ENCODE measurements at regions not wholly inside any gene's neighbourhood (a gene's known extent, or its start where the extent isn't known, plus 50 kb on each side); places are given as distances from the start of the nearest gene placed in this dataset.

DNA sequence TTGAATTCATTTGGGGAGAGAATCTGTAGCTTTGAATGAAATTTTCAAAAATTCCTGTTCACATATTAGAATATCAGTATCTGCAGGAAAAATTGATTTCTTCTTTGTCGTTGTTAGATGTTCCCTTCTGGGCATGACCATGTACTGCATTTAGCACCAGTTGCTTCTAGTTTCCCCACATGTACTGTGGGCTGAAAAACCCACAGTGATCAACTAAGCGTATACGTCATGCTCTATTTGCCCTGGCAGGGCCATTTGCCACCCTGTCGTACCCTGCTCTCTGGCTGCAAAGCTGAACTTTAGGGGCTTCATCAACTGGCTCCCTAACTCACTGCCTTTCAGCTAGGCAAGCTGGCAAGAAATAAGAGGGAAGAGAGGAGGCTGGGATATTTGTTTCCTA, 340.7 kb upstream of the TSHZ2 start:
- Histone ChIP-seq H3K9me3 (ENCODE audit: control extremely low read depth in 1 of 5, control insufficient read depth in 4 of 5, insufficient read depth in 2 of 5, low read depth in 1 of 5, low read length in 4 of 5) (peaks cover 0 to 5% (median 0%) of the 10 kb centered on the region in 5 experiments), H3K4me3 (ENCODE audit: control insufficient read depth in 1 of 7, extremely low read depth in 1 of 7, insufficient read depth in 4 of 7, low read depth in 2 of 7, low read length in 6 of 7) (no peak overlapping the region), H3K27me3 (replicated peaks in 2 of 5; ENCODE audit: control insufficient read depth in 4 of 5, insufficient read depth in 5 of 5, low read length in 4 of 5) (no peaks in the 10 kb centered on the region), H3K27ac (ENCODE audit: insufficient read depth in 1 of 2, low read depth in 1 of 2, low read length in 2 of 2, poor library complexity in 1 of 2, severe bottlenecking in 2 of 2) (no peak overlapping the region), H3K36me3 (ENCODE audit: control insufficient read depth in 4 of 4, insufficient read depth in 4 of 4, low read length in 3 of 4) (no peaks in the 10 kb centered on the region), H3K4me1 (ENCODE audit: control extremely low read depth in 1 of 4, control insufficient read depth in 4 of 4, insufficient read depth in 4 of 4, low read length in 3 of 4) (no peaks in the 10 kb centered on the region)
- DNase-seq: no peak
- 100% methylated on average over 2 of the region's 4 CpGs for WGBS (ENCODE audit: insufficient coverage)
- ChIA-PET CTCF (no interaction called here), POLR2A (no interaction called here)

DNA sequence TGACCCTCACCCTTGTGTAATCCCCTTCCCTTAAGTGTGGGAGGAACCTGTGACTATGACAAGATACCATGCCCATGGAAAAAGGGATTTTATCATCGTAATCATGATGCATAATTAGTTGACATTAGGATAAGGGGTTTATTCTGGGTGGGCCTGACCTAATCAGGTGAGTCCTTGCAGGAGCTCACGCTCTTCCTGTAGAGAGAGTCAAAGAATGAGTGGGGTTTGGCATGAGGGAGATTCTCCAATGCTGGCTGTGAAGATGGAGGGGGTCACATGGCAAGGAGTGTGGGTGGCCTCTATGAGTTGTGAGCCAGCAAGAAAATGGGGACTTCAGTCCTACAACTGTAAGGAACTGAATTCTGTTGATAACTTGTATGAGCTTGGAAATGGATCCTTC, 342.0 kb upstream of the TSHZ2 start:
- no peaks in the 10 kb centered on the region for H3K4me1 ChIP-seq (ENCODE audit: control extremely low read depth in 1 of 4, control insufficient read depth in 4 of 4, insufficient read depth in 4 of 4, low read length in 3 of 4)
- POLR2A ChIA-PET: no interaction called here
- H3K27me3 ChIP-seq (replicated peaks in 2 of 5; ENCODE audit: control insufficient read depth in 4 of 5, insufficient read depth in 5 of 5, low read length in 4 of 5): no peaks in the 10 kb centered on the region
- no peak overlapping the region for H3K27ac ChIP-seq (ENCODE audit: insufficient read depth in 1 of 2, low read depth in 1 of 2, low read length in 2 of 2, poor library complexity in 1 of 2, severe bottlenecking in 2 of 2)
- H3K4me3 ChIP-seq (ENCODE audit: control insufficient read depth in 1 of 7, extremely low read depth in 1 of 7, insufficient read depth in 4 of 7, low read depth in 2 of 7, low read length in 6 of 7): no peak overlapping the region
- 100% methylated on average over 1 of the region's 2 CpGs for WGBS (ENCODE audit: insufficient coverage)
- CTCF ChIA-PET: no interaction called here
- DNase-seq: no peak
- H3K9me3 ChIP-seq (ENCODE audit: control extremely low read depth in 1 of 5, control insufficient read depth in 4 of 5, insufficient read depth in 2 of 5, low read depth in 1 of 5, low read length in 4 of 5): peaks cover 0 to 5% (median 0%) of the 10 kb centered on the region in 5 experiments
- no peaks in the 10 kb centered on the region for H3K36me3 ChIP-seq (ENCODE audit: control insufficient read depth in 4 of 4, insufficient read depth in 4 of 4, low read length in 3 of 4)

DNA sequence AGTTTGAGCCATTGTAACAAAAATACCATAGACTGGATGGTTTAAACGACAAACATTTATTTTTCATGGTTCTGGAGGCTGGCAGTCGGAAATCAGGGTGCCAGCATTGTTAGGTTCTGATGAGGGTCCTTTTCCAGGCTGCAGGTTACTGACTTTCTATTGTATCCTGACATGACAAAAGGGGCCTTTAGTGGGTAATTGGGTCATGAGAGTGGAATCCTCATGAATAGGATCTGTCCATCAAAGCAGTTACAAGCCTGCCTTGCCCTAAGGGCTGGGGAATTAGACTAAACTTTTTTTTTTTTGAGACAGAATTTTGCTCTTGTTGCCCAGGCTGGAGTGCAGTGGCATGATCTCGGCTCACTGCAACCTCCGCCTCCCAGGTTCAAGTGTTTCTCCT, 347.9 kb upstream of the TSHZ2 start:
- Histone ChIP-seq H3K9me3 (ENCODE audit: control extremely low read depth in 1 of 5, control insufficient read depth in 4 of 5, insufficient read depth in 2 of 5, low read depth in 1 of 5, low read length in 4 of 5) (no peaks in the 10 kb centered on the region), H3K4me1 (ENCODE audit: control extremely low read depth in 1 of 4, control insufficient read depth in 4 of 4, insufficient read depth in 4 of 4, low read length in 3 of 4) (no peaks in the 10 kb centered on the region), H3K27me3 (replicated peaks in 2 of 5; ENCODE audit: control insufficient read depth in 4 of 5, insufficient read depth in 5 of 5, low read length in 4 of 5) (no peaks in the 10 kb centered on the region), H3K4me3 (ENCODE audit: control insufficient read depth in 1 of 7, extremely low read depth in 1 of 7, insufficient read depth in 4 of 7, low read depth in 2 of 7, low read length in 6 of 7) (no peak overlapping the region), H3K27ac (ENCODE audit: insufficient read depth in 1 of 2, low read depth in 1 of 2, low read length in 2 of 2, poor library complexity in 1 of 2, severe bottlenecking in 2 of 2) (no peak overlapping the region), H3K36me3 (ENCODE audit: control insufficient read depth in 4 of 4, insufficient read depth in 4 of 4, low read length in 3 of 4) (no peaks in the 10 kb centered on the region)
- 94% methylated on average over 3 of the region's 4 CpGs for WGBS (ENCODE audit: insufficient coverage)
- no peak for DNase-seq
- CTCF ChIA-PET: no interaction called here
- POLR2A ChIA-PET: no interaction called here

DNA sequence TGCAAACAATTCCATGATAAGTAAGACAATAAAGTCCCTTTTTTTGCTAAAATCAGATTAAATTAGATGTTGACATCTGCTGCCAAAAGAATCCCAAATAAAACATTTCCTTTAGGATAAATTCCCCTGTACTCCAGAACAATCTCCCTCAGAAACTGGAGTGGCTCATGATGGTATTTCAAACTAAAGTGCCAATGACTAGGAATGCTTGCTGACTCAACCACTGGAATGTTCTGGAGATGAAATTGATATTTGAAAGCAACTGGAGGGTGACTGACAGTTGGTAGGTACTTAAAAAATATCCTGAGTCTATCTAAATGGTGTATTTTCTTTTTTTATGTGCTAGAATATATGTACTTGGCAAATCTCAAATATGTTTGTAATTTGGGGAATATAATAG, 350.1 kb upstream of the TSHZ2 start:
- H3K4me1 ChIP-seq (ENCODE audit: control extremely low read depth in 1 of 4, control insufficient read depth in 4 of 4, insufficient read depth in 4 of 4, low read length in 3 of 4): no peaks in the 10 kb centered on the region
- H3K9me3 ChIP-seq (ENCODE audit: control extremely low read depth in 1 of 5, control insufficient read depth in 4 of 5, insufficient read depth in 2 of 5, low read depth in 1 of 5, low read length in 4 of 5): no peaks in the 10 kb centered on the region
- no peak overlapping the region for H3K4me3 ChIP-seq (ENCODE audit: control insufficient read depth in 1 of 7, extremely low read depth in 1 of 7, insufficient read depth in 4 of 7, low read depth in 2 of 7, low read length in 6 of 7)
- ChIA-PET CTCF (no interaction called here), POLR2A (no interaction called here)
- DNase-seq: no peak
- H3K36me3 ChIP-seq (ENCODE audit: control insufficient read depth in 4 of 4, insufficient read depth in 4 of 4, low read length in 3 of 4): no peaks in the 10 kb centered on the region
- H3K27me3 ChIP-seq (replicated peaks in 2 of 5; ENCODE audit: control insufficient read depth in 4 of 5, insufficient read depth in 5 of 5, low read length in 4 of 5): no peaks in the 10 kb centered on the region
- H3K27ac ChIP-seq (ENCODE audit: insufficient read depth in 1 of 2, low read depth in 1 of 2, low read length in 2 of 2, poor library complexity in 1 of 2, severe bottlenecking in 2 of 2): no peak overlapping the region

DNA sequence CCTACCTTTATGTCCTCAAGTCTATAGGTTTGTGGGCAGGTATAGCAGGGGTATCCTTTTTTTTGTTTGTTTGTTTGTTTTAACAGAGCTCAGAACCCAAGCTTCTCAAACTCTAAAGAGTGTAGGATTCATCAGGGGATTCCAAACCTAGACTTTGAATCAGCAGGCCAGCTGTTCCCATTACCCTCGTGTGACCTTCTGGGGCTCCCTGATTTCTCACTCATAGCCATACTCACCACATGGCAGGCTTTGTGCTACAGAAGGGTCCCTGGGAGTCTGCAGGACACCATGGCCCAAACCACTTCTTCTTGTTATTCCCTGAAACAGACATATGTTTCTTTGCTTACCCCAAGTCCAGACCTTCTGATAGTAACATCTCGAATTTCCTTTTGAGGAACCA, 350.8 kb upstream of the TSHZ2 start:
- DNase-seq: no peak
- CTCF ChIA-PET: no interaction called here
- Histone ChIP-seq H3K27me3 (replicated peaks in 2 of 5; ENCODE audit: control insufficient read depth in 4 of 5, insufficient read depth in 5 of 5, low read length in 4 of 5) (no peaks in the 10 kb centered on the region), H3K4me3 (ENCODE audit: control insufficient read depth in 1 of 7, extremely low read depth in 1 of 7, insufficient read depth in 4 of 7, low read depth in 2 of 7, low read length in 6 of 7) (no peak overlapping the region), H3K9me3 (ENCODE audit: control extremely low read depth in 1 of 5, control insufficient read depth in 4 of 5, insufficient read depth in 2 of 5, low read depth in 1 of 5, low read length in 4 of 5) (no peaks in the 10 kb centered on the region), H3K36me3 (ENCODE audit: control insufficient read depth in 4 of 4, insufficient read depth in 4 of 4, low read length in 3 of 4) (no peaks in the 10 kb centered on the region), H3K4me1 (ENCODE audit: control extremely low read depth in 1 of 4, control insufficient read depth in 4 of 4, insufficient read depth in 4 of 4, low read length in 3 of 4) (no peaks in the 10 kb centered on the region), H3K27ac (ENCODE audit: insufficient read depth in 1 of 2, low read depth in 1 of 2, low read length in 2 of 2, poor library complexity in 1 of 2, severe bottlenecking in 2 of 2) (no peak overlapping the region)
- WGBS (ENCODE audit: insufficient coverage): 89% methylated on average over 2 of the region's 2 CpGs
- POLR2A ChIA-PET: interaction anchor here (0.7 kb wide), 1 partner anchor 1835 kb away, joined by 9 read pairs; no protein-coding TSS in a partner anchor

DNA sequence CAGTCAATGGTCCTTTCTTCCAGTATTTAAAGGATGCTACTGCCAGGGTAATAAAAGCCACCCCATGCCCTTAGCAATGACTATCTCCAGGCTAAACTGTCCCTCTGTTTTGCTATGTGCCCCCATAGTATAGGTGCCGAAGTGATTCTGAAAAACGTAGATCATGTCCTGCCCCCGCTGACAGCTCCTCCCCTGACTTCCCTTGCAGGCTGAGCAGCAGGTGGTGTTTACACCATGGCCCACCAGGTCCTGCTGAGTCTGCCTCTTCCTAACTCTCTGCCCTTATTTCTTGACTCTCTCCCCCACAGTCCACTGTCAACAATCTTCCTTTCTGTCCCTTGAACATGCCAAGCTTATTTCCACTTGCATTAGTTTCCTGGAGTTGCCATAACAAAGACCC, 352.5 kb upstream of the TSHZ2 start:
- Histone ChIP-seq H3K27ac (ENCODE audit: insufficient read depth in 1 of 2, low read depth in 1 of 2, low read length in 2 of 2, poor library complexity in 1 of 2, severe bottlenecking in 2 of 2) (no peak overlapping the region), H3K36me3 (ENCODE audit: control insufficient read depth in 4 of 4, insufficient read depth in 4 of 4, low read length in 3 of 4) (no peaks in the 10 kb centered on the region), H3K4me1 (ENCODE audit: control extremely low read depth in 1 of 4, control insufficient read depth in 4 of 4, insufficient read depth in 4 of 4, low read length in 3 of 4) (no peaks in the 10 kb centered on the region), H3K4me3 (ENCODE audit: control insufficient read depth in 1 of 7, extremely low read depth in 1 of 7, insufficient read depth in 4 of 7, low read depth in 2 of 7, low read length in 6 of 7) (no peak overlapping the region), H3K9me3 (ENCODE audit: control extremely low read depth in 1 of 5, control insufficient read depth in 4 of 5, insufficient read depth in 2 of 5, low read depth in 1 of 5, low read length in 4 of 5) (no peaks in the 10 kb centered on the region), H3K27me3 (replicated peaks in 2 of 5; ENCODE audit: control insufficient read depth in 4 of 5, insufficient read depth in 5 of 5, low read length in 4 of 5) (no peaks in the 10 kb centered on the region)
- WGBS (ENCODE audit: insufficient coverage): 88% methylated on average over 3 of the region's 3 CpGs
- DNase-seq: no peak
- POLR2A ChIA-PET: no interaction called here
- CTCF ChIA-PET: no interaction called here

DNA sequence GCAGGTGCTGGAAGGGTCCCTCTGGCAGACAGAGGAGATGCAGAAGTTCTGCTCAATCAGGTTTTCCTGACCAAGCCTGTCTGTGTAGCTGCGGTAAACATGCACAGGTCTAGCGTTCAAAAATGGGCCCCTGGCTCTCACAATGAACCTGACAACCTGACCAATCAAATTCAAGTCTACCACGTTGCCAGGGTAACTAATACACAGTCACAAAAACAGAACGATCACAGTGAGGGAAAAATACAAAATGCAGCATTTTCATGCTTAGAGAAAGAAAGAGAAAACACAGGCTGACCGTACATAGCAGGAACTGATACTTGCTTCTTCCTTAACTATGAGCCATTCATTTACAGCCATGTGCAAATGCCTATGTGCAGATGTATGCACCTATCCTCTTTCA, 353.1 kb upstream of the TSHZ2 start:
- Histone ChIP-seq H3K9me3 (ENCODE audit: control extremely low read depth in 1 of 5, control insufficient read depth in 4 of 5, insufficient read depth in 2 of 5, low read depth in 1 of 5, low read length in 4 of 5) (no peaks in the 10 kb centered on the region), H3K4me3 (ENCODE audit: control insufficient read depth in 1 of 7, extremely low read depth in 1 of 7, insufficient read depth in 4 of 7, low read depth in 2 of 7, low read length in 6 of 7) (no peak overlapping the region), H3K36me3 (ENCODE audit: control insufficient read depth in 4 of 4, insufficient read depth in 4 of 4, low read length in 3 of 4) (no peaks in the 10 kb centered on the region), H3K4me1 (ENCODE audit: control extremely low read depth in 1 of 4, control insufficient read depth in 4 of 4, insufficient read depth in 4 of 4, low read length in 3 of 4) (no peaks in the 10 kb centered on the region), H3K27ac (ENCODE audit: insufficient read depth in 1 of 2, low read depth in 1 of 2, low read length in 2 of 2, poor library complexity in 1 of 2, severe bottlenecking in 2 of 2) (no peak overlapping the region), H3K27me3 (replicated peaks in 2 of 5; ENCODE audit: control insufficient read depth in 4 of 5, insufficient read depth in 5 of 5, low read length in 4 of 5) (no peaks in the 10 kb centered on the region)
- ChIA-PET POLR2A (no interaction called here), CTCF (no interaction called here)
- no peak for DNase-seq
- 89% methylated on average over 2 of the region's 5 CpGs for WGBS (ENCODE audit: insufficient coverage)

DNA sequence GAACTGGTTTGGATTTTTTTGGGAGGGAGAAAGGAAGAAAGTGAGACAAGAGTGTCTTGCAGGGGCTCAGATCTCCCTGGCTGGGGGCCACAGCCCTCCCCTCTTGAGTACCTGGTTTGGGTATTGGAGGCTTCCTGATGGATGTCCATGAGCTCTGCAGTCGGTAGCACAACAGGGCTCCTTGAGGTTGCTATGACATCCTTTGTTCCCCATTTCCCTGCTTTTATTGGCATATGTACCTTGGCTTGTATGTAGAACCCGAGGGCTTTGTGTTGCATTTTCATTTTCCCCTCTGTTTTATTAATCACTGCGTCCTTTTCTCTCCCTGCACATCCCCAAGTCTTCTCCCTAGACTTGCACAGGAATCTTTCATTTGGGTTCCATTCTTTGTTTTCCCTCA, 355.5 kb upstream of the TSHZ2 start:
- Histone ChIP-seq H3K9me3 (ENCODE audit: control extremely low read depth in 1 of 5, control insufficient read depth in 4 of 5, insufficient read depth in 2 of 5, low read depth in 1 of 5, low read length in 4 of 5) (no peaks in the 10 kb centered on the region), H3K4me1 (ENCODE audit: control extremely low read depth in 1 of 4, control insufficient read depth in 4 of 4, insufficient read depth in 4 of 4, low read length in 3 of 4) (no peaks in the 10 kb centered on the region), H3K27ac (ENCODE audit: insufficient read depth in 1 of 2, low read depth in 1 of 2, low read length in 2 of 2, poor library complexity in 1 of 2, severe bottlenecking in 2 of 2) (no peak overlapping the region), H3K4me3 (ENCODE audit: control insufficient read depth in 1 of 7, extremely low read depth in 1 of 7, insufficient read depth in 4 of 7, low read depth in 2 of 7, low read length in 6 of 7) (no peak overlapping the region), H3K36me3 (ENCODE audit: control insufficient read depth in 4 of 4, insufficient read depth in 4 of 4, low read length in 3 of 4) (no peaks in the 10 kb centered on the region), H3K27me3 (replicated peaks in 2 of 5; ENCODE audit: control insufficient read depth in 4 of 5, insufficient read depth in 5 of 5, low read length in 4 of 5) (no peaks in the 10 kb centered on the region)
- DNase-seq: no peak
- ChIA-PET POLR2A (no interaction called here), CTCF (no interaction called here)
- WGBS (ENCODE audit: insufficient coverage): 60% methylated on average over 2 of the region's 3 CpGs
